HG03342 (cell line): ENCODE measurements at regions not wholly inside any gene's neighbourhood (a gene's known extent, or its start where the extent isn't known, plus 50 kb on each side); places are given as distances from the start of the nearest gene placed in this dataset.

Source experiments
- ATAC-seq: cut with Tn5 transposase; IDR thresholded peaks from one replicate; pipeline ENCODE4 v1.9.1; 2021; ENCODE audit warnings: mild to moderate bottlenecking, moderate library complexity; ENCODE audit not compliant: unreplicated experiment

- no peak for ATAC-seq
Measured at GRCh38 chr18:46424898-46425297, 232.1 kb downstream of the LOXHD1 start.

- ATAC-seq = no peak
Measured at GRCh38 chr18:46425511-46425910, 231.5 kb downstream of the LOXHD1 start.

DNA sequence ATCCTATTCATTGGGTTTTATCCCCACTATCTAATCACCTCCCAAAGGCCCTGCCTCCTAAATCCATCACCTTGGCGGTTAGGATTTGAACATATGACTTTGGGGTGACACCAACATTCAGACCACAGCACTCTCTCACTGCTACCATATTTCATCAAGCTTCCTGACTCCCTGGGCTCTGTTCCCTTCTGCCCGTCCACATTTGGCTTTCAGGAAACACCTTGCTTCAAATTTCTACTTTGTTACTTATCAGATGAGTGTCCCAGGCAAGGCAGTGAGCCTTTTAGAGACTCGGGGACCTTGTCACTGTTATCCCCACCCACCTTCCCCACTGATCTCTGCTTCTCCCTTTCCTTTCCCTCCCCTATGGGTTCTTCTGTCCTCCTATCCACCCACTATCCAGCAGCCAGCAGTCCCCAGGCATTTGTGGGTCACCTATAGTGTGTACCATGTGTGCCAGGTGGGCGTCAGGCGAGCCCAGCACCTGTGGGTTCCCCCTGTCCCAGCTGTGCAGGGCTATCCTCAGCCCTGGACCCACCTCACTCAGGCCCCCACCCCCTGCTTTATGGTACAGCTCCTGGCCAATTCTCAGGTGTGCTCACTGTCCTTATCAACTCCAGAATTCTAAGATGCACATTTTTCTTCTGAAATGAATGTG lies 230.9 kb downstream of the LOXHD1 start:
- ATAC-seq = no peak

- no peak for ATAC-seq
Measured at GRCh38 chr18:46426679-46427047, 230.4 kb downstream of the LOXHD1 start.
